Omental fat pad (tissue), 3 donors: ENCODE measurements at regions not wholly inside any gene's neighbourhood (a gene's known extent, or its start where the extent isn't known, plus 50 kb on each side); places are given as distances from the start of the nearest gene placed in this dataset.

ENCODE experiments used
- ATAC-seq: fragments of 150-250 bp; one replicate; pipeline ENCODE4 v1.9.1; 2016; ENCODE audit warnings: mild to moderate bottlenecking, moderate library complexity; ENCODE audit not compliant: low FRiP score
- DNase-seq: peaks from one replicate; pipeline ENCODE4 v3.0.0-alpha.2; 2019; ENCODE audit warnings: low spot score
- TF ChIP-seq, protein P1 (sequence below), 3 donors: fragments of 450-650 bp; IDR thresholded peaks; one replicate each; pipeline ENCODE4 v1.5.1; 2016 to 2017; ENCODE audit warnings: antibody characterized with exemption in 3 of 3, mild to moderate bottlenecking in 3 of 3, moderate library complexity in 2 of 3

DNA sequence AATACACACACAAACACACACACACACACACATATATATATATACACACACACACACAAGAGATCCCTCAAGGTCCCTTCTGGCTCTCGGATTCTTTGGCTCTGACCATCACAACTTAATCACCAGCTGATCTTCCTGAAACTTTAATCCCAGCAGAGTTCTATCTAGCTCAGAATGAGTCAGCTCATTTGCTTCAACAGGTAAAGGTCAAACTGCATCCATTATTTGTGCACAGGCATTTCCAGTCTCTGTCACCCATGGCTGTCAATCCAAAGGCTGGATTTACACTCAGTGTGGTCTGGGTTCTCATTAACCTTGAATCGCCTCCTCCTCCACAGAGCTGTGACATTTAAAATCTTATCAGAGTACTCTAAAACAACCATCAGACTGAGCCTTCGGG is 113.3 kb upstream of the TMPO start:
- TF ChIP-seq, protein P1, sequence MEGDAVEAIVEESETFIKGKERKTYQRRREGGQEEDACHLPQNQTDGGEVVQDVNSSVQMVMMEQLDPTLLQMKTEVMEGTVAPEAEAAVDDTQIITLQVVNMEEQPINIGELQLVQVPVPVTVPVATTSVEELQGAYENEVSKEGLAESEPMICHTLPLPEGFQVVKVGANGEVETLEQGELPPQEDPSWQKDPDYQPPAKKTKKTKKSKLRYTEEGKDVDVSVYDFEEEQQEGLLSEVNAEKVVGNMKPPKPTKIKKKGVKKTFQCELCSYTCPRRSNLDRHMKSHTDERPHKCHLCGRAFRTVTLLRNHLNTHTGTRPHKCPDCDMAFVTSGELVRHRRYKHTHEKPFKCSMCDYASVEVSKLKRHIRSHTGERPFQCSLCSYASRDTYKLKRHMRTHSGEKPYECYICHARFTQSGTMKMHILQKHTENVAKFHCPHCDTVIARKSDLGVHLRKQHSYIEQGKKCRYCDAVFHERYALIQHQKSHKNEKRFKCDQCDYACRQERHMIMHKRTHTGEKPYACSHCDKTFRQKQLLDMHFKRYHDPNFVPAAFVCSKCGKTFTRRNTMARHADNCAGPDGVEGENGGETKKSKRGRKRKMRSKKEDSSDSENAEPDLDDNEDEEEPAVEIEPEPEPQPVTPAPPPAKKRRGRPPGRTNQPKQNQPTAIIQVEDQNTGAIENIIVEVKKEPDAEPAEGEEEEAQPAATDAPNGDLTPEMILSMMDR (IDR thresholded peaks at IDR 0.05), result no peak
- ATAC-seq (no peak), DNase-seq (no peak)

DNA sequence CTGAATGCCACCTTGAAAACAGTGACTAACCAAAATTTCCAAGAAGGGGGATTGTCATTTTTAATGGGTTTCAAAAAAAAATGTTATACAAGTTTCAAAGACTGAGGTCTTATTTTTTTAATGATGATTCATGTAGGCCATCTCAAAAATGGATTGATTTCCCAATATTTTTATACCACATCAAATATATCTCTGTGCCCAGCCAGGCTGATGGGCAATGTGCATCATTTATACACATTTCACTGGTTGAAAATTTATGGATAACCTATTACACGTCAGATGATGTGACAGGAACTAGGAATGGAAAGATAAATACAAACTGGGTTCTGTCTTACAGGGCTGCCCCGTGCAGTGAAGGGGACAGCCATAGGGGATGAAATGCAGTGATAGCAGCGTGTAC is 112.7 kb upstream of the TMPO start:
- TF ChIP-seq, protein P1 (IDR thresholded peaks at IDR 0.05), result no peak
- DNase-seq, result no peak

DNA sequence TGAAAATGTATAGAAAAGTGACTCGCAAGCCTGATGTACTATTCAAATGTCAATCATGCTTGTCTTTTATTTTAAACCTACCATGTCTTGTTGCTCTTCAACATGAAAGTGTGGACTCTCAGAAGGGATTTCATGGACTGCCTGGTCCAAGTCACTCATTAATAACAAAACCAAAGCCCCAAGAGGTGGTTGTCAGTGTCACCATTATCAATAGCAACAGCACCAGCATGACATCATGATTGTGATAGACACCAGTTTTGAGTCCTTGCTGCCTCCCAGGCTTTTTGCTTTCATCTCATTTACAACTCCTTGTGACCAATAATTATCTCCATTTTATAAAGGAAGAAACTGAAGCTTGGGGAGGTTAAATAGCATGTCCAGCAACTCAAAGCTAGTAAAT is 112.0 kb upstream of the TMPO start:
- ATAC-seq, result no peak
- TF ChIP-seq, protein P1 (IDR thresholded peaks at IDR 0.05), result no peak
- DNase-seq, result no peak

More for the DNA sequence above, 112.7 kb upstream of the TMPO start:
- ATAC-seq, result no peak

DNA sequence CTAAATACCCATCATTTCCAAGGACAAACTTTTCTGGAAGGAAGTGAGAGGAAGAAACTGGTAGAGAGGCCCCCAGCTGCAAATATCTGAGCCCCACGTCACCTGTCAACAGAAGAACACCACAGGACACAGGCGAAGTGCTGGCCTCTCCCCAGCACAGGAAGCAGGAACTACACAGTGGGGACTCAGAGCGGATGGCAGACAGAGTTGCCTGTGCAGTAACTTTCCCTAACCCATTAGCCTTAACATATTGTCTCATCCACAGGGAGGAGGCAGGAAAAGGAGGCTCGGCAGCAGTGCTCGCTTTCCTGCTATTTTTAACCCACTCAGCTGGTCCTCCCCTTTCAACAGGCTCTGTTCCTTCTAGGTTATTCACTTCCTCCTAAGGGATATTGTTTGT is 111.5 kb upstream of the TMPO start:
- TF ChIP-seq, protein P1 (IDR thresholded peaks at IDR 0.05), result no peak
- DNase-seq, result no peak
- no peak for ATAC-seq

DNA sequence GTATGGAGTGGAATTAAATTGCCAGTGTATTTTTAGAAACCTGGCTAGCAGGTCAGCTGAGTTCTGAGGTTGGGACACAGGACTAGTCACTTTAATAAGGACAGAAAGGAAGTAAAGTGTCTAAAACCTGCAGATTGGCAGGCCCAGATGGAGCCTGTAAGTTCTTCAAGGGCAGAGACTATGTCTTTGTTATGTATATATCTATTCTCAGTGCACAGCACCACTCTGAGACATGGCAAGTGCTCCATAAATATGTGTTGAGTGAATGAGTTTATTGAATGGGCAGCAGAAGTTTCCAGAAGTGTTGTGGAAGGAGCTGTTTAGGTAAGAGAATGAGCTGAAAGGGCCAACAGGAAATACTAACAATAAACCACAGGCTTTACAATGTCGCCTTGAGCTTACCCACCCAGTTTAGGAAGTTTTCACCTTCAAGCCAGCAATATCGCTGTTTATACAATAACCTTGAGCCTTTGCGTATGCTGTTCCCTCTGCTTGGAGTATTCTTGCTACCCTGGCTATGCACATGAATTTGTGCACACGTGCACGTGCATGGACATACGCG is 109.5 kb upstream of the TMPO start:
- no peak for DNase-seq
- TF ChIP-seq, protein P1 (IDR thresholded peaks at IDR 0.05), result no peak
- ATAC-seq, result no peak

DNA sequence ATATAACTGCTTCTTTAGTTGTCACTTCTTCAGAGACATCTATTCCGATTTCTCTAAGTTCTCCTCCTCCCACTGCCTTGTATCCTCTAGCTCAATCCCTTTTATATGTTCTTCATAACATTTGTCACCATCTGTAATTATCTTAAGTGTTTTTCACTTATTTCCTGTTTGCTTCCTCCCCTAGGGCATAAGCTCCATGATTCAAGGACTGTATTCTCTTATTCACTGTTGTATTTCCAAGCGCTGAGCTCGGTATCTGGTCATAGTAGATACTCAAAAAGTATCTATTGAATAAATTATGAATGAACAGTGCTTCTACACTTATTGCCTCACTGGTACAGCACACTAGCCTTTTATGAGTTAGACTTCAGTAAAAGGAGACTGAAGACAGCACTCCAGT is 109.0 kb upstream of the TMPO start:
- TF ChIP-seq, protein P1 (IDR thresholded peaks at IDR 0.05), result no peak
- DNase-seq, result no peak
- ATAC-seq, result no peak

DNA sequence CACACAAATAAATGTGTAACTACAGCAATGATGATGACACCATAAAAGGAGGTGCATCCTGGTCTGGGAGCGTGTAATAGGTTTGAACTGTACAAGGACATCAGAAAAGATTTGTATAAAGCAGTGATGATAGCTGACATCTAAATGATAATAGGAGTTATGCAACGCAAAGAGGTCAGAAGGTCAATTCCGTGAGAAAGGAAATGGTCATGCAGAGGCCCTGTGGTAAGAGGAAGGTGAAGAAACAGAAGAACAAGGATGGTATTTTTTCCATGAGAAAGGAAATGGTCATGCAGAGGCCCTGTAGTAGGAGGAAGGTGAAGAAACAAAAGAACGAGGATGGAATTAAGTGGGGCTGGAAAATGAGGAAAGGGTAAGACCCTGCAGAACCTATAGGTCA is 106.7 kb upstream of the TMPO start:
- ATAC-seq, result no peak
- TF ChIP-seq, protein P1 (IDR thresholded peaks at IDR 0.05), result no peak
- DNase-seq, result no peak
